Stimulated activated CD8-positive, alpha-beta memory T cell treated with anti-CD3 and anti-CD28 coated beads, Interleukin-12 subunit alpha, Interleukin-12 subunit beta, amount 100 ng/mL, for 24 hours (primary cell): ENCODE measurements at regions not wholly inside any gene's neighbourhood (a gene's known extent, or its start where the extent isn't known, plus 50 kb on each side); places are given as distances from the start of the nearest gene placed in this dataset.

Experiments
- DNase-seq: peaks from one replicate; pipeline ENCODE4 v3.0.0-alpha.2; 2020; ENCODE audit errors: extremely low read depth

DNA sequence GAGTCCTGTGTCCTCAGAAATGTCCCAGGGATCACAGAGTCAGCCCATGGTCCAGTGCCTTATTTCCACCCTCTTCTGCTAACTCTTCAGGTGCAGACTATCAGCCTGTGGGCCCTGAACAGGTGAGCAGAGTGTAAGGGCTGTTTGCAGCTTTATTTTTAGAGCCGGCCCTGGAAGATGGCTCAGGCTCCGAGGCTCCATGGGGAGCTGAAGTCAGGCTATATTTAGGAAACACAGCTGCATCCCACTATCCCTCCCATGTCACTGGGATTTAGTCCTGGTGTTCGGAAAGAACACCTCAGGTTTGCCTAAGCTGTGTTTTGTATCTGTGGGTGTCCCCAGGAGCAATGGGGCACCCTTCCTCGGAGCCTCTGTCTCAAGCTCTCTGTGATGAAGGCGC is 126.9 kb downstream of the RPS24 start:
- no peak for DNase-seq

DNA sequence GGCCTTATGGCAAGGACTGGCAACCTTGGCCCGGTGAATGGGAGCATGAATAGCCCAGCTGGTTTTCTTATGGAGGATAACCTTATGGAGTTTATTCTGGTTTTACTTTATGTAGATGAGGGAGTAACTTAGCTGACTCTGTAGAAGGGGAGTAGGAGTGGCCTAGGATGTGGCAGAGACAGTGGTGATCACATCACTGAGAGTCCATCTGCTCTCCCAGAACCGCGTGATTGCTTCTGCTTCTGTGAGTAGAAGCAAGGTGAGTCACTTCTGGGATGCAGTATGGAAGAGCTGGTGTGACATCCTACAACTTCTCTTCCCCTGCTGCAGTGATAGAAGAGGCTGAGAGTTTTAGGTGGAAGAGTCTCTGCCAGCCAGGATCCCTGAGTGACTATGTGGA is 129.2 kb downstream of the RPS24 start:
- DNase-seq = no peak

GRCh38 chr10:78164702-78165101 is 131.0 kb downstream of the RPS24 start:
- DNase-seq = no peak

DNA sequence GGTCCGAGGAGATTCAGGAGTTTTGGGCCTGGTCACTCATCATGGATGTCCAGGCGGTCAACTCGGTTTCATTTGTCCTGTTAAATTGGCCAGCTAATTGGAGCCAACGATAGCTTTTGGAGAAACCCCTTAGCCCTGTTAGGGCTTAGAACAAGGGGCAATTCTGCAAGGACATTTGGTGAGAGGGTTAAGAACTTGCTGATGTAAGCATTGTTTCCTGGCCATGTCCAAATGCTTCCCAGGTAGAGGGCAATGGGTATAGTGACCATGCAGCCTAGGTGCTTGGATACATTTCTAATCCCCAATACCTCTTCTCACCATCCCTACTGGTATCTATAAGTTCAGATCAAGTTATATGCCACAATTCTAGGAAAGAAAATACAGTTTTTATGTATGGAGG is 131.5 kb downstream of the RPS24 start:
- no peak for DNase-seq

GRCh38 chr10:78165617-78166016 is 132.0 kb downstream of the RPS24 start:
- DNase-seq = no peak

DNA sequence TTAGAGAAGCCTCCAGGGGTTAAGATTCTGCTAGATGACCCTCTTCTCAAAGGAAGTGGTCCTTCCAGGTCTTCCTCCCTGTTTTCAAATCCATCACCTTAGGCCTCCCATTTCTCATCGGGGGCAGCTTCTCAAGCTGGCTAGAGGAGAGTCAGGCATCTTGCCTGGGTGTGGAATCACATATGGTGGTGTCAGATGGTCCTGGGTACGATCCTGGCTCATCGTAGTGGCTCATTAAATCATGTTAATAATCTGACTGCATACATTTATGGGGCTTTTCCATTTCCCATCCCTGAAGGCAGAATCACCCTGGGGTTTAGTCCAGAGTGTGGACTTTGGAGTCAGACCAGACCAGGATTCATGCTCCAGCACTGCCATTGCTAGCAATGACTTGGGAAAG is 132.6 kb downstream of the RPS24 start:
- DNase-seq = no peak

- no peak for DNase-seq
Measured at GRCh38 chr10:78169214-78169613, 135.6 kb downstream of the RPS24 start.

GRCh38 chr10:78170026-78170475 is 136.4 kb downstream of the RPS24 start:
- no peak for DNase-seq

GRCh38 chr10:78171633-78172400 is 138.2 kb downstream of the RPS24 start:
- no peak for DNase-seq

DNA sequence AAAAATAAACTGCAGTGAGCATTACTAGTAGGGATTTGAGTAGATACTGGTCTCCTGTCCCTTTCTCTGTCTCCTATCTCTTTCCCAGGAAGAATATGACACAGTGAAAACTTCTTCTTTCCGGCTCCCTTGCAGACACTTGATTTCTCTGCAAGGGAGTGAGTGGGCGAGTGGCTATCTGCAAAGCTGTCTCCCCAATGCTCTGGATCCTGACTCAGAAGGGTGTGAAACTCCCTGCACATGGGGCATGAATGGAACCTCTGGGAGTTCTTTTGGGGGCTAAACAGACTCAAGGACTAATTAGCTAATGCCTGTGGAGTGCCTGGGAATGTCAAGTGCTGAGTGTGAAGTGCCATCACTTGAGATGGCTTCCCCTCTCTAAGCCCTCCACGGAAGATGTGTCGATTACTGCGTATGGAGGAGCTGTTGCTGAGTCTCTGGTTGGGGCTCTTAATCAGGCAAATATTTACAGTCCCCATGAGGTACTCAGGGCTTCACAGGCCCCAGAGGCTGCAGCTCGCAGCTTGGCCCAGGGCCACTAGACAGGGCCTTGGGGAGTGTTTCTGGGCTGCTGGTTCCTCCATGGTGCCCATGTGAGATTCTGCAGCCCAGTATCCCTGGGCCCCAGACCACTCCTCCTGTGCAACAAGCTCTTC is 139.8 kb downstream of the RPS24 start:
- DNase-seq = no peak

DNA sequence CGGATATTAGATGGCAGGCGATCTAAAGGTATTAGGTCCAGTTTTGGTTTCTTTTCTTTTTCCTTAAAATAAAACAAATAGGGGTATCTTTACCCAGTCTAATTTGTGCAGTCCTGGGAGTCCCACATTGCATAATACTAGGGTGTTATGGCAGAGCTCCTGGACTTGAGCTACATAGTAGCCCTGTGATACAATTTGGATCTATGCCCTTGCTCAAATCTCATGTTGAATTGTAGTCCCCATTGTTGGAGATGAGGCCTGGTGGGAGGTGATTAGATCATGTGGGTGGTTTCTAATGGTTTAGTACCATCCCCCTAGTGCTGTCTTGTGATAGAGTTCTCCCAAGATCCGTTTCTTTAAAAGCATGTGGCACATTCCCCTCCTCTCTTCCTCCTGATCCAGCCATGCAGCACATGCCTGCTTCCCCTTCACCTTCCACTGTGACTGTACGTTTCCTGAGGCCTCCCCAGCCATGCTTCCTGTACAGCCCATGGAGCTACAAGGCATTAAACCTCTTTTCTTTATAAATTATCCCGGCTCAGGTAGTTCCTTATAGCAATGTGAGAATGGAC is 141.9 kb downstream of the RPS24 start:
- no peak for DNase-seq

GRCh38 chr10:78176320-78177317 is 143.0 kb downstream of the RPS24 start:
- no peak for DNase-seq

GRCh38 chr10:78177491-78178185 is 144.0 kb downstream of the RPS24 start:
- DNase-seq = no peak

- no peak for DNase-seq
Measured at GRCh38 chr10:78178397-78178796, 144.7 kb downstream of the RPS24 start.

DNA sequence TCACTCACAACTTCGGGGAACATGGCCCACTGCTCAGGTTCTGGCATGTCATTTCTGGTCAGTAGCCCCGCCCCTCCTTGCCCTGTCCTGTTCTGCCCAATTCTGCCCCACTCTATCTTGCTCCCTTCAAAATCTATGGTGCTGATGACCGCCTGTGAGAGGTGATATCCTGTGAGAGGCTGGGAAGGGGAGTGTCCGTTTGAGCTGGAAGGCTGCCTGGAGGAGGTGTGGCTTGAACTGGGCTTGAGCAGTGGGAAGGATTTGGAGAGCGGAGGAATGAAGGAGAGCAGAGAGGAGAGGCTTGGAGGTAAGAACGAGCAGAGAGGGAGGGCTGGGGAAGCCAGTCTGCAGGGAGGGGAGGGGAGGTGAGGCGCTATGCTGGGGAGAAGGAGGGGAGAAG is 145.3 kb downstream of the RPS24 start:
- DNase-seq = no peak

DNA sequence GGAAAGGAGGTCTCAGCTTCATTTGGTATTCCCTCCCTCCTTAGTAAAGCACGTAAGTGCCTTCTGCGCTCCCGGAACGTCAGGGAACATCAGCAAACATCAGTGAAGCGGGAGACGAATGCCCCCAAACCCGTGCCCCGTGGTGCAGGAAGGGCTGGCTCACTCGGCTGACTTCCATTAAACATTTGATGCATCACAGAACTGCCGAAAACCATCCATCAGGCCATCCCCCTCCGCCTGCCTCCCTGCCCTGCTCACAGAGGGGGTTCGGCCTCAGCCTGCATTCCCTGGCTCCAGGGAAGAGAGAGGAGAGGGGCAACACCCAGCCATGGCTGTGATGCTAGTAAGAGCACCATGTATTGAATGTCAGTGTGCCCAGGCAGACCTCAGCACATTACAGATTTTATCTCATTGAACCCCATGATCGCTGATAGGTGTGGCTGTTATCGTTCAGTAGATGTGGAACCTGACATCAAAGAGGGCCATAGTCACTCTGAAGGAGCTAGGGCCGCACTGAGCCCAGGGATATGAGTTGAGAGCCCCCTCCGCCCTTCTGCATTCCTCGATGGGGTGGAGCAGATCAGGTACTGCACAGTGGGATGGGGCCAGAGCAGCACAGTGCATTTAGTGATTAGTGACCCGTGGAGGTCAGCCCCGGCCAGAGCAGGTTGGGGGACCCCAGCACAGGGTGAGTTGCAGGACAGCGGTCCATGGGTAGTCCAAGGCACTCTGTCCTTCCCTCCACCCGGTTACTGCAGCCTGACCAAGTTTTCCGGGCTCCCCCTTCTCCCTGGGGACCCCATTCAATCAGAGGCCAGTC is 146.4 kb downstream of the RPS24 start:
- DNase-seq = no peak

DNA sequence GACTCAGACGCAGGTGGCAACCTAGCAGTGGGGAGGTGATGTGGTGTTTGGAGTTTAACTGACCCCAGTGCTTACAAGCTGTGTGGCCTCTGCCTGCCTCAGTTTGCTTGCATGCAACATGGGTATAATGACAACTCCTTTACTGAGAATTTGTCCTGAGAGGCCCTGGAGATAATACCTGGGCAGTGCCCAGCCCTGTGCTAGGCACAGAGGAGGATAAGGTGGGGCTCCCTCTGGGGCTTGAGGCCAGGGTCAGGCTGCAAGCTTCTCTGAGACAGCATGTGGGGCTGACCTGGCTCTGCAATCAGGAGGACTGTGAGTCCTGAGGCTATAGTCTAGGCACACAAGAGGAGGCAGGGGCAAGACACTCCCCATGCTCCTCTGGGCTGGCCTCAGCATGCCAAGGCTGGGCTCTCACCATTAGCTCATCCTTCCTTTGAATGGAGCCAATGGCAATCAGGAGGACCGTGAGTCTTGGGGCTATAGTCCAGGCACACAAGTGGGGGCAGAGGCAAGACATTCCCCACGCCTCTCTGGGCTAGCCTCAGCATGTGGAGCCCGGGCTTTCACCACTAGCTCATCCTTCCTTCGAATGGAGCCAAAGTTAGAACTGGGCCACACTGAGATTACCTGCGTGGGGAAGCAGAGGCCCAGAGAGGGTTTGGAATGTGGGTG is 147.9 kb downstream of the RPS24 start:
- no peak for DNase-seq

DNA sequence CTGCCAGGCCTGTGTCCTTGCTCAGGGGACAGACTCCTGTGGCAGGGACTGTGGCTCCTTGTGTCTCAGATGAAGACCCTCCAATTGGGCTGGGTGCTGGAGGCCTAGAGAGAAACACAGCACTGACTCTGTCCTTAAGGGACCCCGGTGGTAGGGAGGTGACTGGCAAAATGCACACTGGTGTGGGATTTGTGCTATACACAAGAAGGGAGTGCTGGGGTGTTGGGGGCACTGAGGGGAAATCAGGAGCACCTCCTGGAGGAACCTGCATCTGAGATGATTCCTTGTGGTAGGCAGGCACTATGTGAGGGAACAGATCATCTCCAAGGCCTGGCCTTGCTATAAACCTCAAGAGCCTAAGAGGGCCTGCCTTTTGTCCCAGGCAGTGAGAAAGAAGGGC is 149.2 kb downstream of the RPS24 start:
- DNase-seq = no peak

DNA sequence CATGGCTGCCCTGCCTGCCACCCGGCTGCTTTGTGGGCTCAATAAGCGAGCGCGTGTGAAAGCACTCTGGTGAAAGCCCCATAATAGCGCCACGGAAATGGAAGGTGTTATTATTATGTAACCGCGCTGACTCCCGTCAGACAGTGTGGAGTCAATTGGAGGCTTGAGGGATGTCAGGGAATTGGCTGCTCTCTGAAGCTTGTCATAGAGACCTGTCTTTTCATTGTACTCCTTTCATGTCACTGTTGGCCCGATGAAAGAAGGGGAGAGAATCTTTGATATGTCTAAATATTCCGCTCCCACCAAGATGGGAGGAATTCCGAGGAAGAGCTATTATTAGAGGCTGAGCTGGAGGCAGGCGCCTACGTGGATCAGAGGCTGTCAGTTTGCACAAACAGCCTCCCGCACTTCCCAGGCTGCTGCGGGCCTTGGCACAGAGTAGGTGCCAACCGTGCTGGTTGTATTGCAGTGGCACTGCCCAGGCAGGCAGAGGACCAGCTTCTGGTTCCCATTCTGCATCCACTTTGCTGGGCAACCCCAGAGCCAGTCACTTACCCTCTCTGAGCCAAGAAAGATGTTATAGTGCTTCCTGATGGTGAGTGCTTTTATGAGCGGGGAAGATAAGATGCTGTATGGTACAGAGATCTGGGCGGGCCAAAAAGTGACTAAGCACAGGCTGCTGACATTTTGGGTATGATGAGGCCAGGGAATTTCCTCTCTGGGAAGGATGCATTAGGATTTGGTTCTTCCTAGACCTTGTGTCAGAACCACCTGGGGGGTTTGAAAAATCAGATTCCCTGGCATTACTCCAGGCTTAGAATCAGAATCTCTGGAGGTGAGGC is 151.4 kb downstream of the RPS24 start:
- DNase-seq = no peak
